Kidney (tissue), 13 donors: ENCODE measurements at regions not wholly inside any gene's neighbourhood (a gene's known extent, or its start where the extent isn't known, plus 50 kb on each side); places are given as distances from the start of the nearest gene placed in this dataset.
A peak's percentile ranks its signal among the peaks of the same experiment; 100 is the strongest.

Experiments
- DNase-seq, 5 donors: peaks; one replicate each; pipeline ENCODE4 v3.0.0-alpha.2; 2013 to 2020
- FAIRE-seq: peaks from 2 replicates; lab custom pipeline; 2012; peaks lifted over from hg19 to GRCh38; lab: Jason Lieb, UNC
- H3K27ac ChIP-seq, 2 donors: one replicate each; pipeline ENCODE4 v1.7.0; 2013; ENCODE audit warnings: low read depth in 2 of 2, low read length in 2 of 2, inconsistent platforms in 1 of 2
- H3K27me3 ChIP-seq: one replicate; pipeline ENCODE4 v1.7.1; 2013; ENCODE audit warnings: low read length, inconsistent platforms; ENCODE audit not compliant: control insufficient read depth, insufficient read depth
- H3K36me3 ChIP-seq, 3 donors: one replicate each; pipeline versions ENCODE4 v1.7.0 to v1.7.1; 2013; ENCODE audit warnings: low read length in 3 of 3, control low read depth in 1 of 3, inconsistent platforms in 1 of 3; ENCODE audit not compliant: insufficient read depth in 3 of 3, control insufficient read depth in 2 of 3
- H3K4me1 ChIP-seq, 3 donors: one replicate each; pipeline versions ENCODE4 v1.7.0 to v1.7.1; 2013; ENCODE audit warnings: low read length in 3 of 3, inconsistent platforms in 1 of 3, low read depth in 1 of 3; ENCODE audit not compliant: control insufficient read depth in 2 of 3, insufficient read depth in 2 of 3
- H3K4me3 ChIP-seq, 3 donors: one replicate each; pipeline versions ENCODE4 v1.7.0 to v1.8.1; 2013; ENCODE audit warnings: low read length in 3 of 3, control low read depth in 1 of 3, inconsistent platforms in 1 of 3
- H3K9ac ChIP-seq, 3 donors: one replicate each; pipeline versions ENCODE4 v1.7.0 to v1.7.1; 2013; ENCODE audit warnings: low read length in 3 of 3, control low read depth in 1 of 3, inconsistent platforms in 1 of 3
- H3K9me3 ChIP-seq, 3 donors: one replicate each; pipeline versions ENCODE4 v1.7.0 to v1.7.1; 2013; ENCODE audit warnings: low read length in 3 of 3, control low read depth in 1 of 3, inconsistent platforms in 1 of 3; ENCODE audit not compliant: control insufficient read depth in 2 of 3, insufficient read depth in 1 of 3
- CTCF ChIP-seq: IDR thresholded peaks from 3 replicates; pipeline ENCODE4 v1.5.1; 2012; ENCODE audit warnings: mild to moderate bottlenecking, moderate library complexity, borderline replicate concordance; ENCODE audit not compliant: insufficient read depth; ENCODE audit errors: extremely low read depth
- intact Hi-C: fragments of 100-400 bp; cut with DNase I; formaldehyde crosslinking; loops from one replicate; pipeline ENCODE4 v1.11.1; 2022
- donor health status: control.
- donor health status: control.
- donor health status: control.
- donor health status: control.
- donor health status: control.
- donor health status: DM: yes; HTN: yes; CAD: no.
- donor health status: Normal renal cell carcinoma (clear cell type).

GRCh38 chr5:179478624-179479023, 71.7 kb upstream of the RUFY1 start:
- H3K36me3 ChIP-seq: no peaks in the 10 kb centered on the region
- no peaks in the 10 kb centered on the region for H3K4me1 ChIP-seq
- no peak overlapping the region for H3K9ac ChIP-seq
- no peak overlapping the region for H3K27ac ChIP-seq
- intact Hi-C loops: no loop called here
- DNase-seq: no peak
- TF ChIP-seq CTCF: no peak
- H3K4me3 ChIP-seq: no peak overlapping the region
- no peak for FAIRE-seq
- H3K9me3 ChIP-seq: peaks cover 0 to 5% (median 0%) of the 10 kb centered on the region in 3 donors
- no peaks in the 10 kb centered on the region for H3K27me3 ChIP-seq

- no peaks in the 10 kb centered on the region for H3K27me3 ChIP-seq
- TF ChIP-seq CTCF: no peak
- peaks cover 0 to under 1% (median 0%) of the 10 kb centered on the region in 3 donors for H3K9me3 ChIP-seq
- DNase-seq: peak in 4 of 5 donors; percentile 77 to 92 (median 82)
- H3K4me3 ChIP-seq: no peak overlapping the region
- FAIRE-seq: no peak
- H3K4me1 ChIP-seq: no peaks in the 10 kb centered on the region
- H3K36me3 ChIP-seq: no peaks in the 10 kb centered on the region
- no peak overlapping the region for H3K9ac ChIP-seq
- H3K27ac ChIP-seq: no peak overlapping the region
- intact Hi-C loops: no loop called here
Measured at GRCh38 chr5:179475208-179475751, 75.1 kb upstream of the RUFY1 start.

GRCh38 chr5:179472641-179473040, 77.7 kb upstream of the RUFY1 start:
- Histone ChIP-seq H3K9me3 (no peaks in the 10 kb centered on the region), H3K27me3 (no peaks in the 10 kb centered on the region), H3K27ac (no peak overlapping the region), H3K4me1 (no peaks in the 10 kb centered on the region), H3K4me3 (no peak overlapping the region), H3K36me3 (no peaks in the 10 kb centered on the region), H3K9ac (no peak overlapping the region)
- FAIRE-seq (no peak), DNase-seq (no peak)
- intact Hi-C loops: no loop called here
- TF ChIP-seq CTCF: no peak

DNA sequence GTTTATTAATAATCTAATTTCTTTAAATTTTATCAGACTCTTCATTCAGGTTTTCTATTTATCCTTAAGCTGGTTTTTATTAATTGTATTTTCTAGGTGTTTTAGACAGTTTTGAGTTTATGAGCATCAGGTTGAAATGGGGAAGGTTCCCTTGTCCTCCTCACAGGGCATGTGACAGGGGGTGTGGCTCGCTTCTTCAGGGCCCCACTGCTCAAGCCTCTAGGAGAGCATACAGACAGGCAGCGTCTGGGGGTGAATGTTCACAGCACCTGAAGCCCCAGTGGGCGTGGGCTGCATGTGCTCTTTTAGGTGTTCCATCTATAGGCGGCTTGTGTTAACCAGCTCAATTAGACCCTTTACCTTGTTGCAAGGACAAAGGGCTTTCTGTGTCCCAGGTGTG, 78.2 kb upstream of the RUFY1 start:
- FAIRE-seq (no peak), DNase-seq (no peak)
- H3K9ac ChIP-seq: no peak overlapping the region

More for the DNA sequence above, 78.2 kb upstream of the RUFY1 start:
- no peaks in the 10 kb centered on the region for H3K27me3 ChIP-seq
- no peaks in the 10 kb centered on the region for H3K9me3 ChIP-seq
- no peak overlapping the region for H3K27ac ChIP-seq
- no peaks in the 10 kb centered on the region for H3K36me3 ChIP-seq
- TF ChIP-seq CTCF: no peak
- H3K4me1 ChIP-seq: no peaks in the 10 kb centered on the region
- H3K4me3 ChIP-seq: no peak overlapping the region
- intact Hi-C loops: no loop called here
